ENCODE measurements at regions not wholly inside any gene's neighbourhood (a gene's known extent, or its start where the extent isn't known, plus 50 kb on each side); places are given as distances from the start of the nearest gene placed in this dataset.
"Not testable (repeated sequence)": the region's sequence is repeated elsewhere in the genome, so short reads cannot be mapped to it uniquely, and the experiment has no call there.

GRCh38 chr3:104032283-104032682 lies 1334.4 kb upstream of the ALCAM start:
- no peaks in the 10 kb centered on the region for H3K9me3 ChIP-seq (replicated peaks in 1 of 3)
- H3K4me3 ChIP-seq = no peak overlapping the region
- no peaks in the 10 kb centered on the region for H3K27me3 ChIP-seq
- H3K4me1 ChIP-seq (replicated peaks in 1 of 2) = no peaks in the 10 kb centered on the region
- intact Hi-C loops (cut with DNase I) = no loop called here
- DNase-seq = no peak
- H3K36me3 ChIP-seq (replicated peaks in 1 of 2) = no peaks in the 10 kb centered on the region
- no peak overlapping the region for H3K27ac ChIP-seq
- TF ChIP-seq CTCF (IDR thresholded peaks at IDR 0.05) = no peak
- no peak for TF ChIP-seq POLR2A (IDR thresholded peaks at IDR 0.05)

DNA sequence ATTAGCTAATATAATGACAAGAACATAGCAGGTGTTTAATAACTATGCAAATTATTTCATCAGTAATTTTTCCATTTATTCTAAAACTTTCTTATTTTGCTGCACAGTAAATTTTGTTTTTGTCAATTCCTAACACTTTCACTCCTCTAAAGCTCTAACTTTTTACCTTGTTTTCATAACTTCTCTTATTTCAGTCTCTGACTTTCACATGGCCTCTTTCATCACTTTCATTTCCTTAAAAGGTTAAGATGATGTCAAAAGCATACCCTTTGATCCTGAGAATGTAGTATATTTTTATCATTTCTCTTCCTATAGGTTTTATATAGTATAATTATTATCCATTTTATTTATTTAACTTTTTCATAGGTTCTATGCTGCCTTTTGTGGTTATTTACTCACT lies 1325.8 kb upstream of the ALCAM start:
- Histone ChIP-seq H3K36me3 (replicated peaks in 1 of 2) (no peaks in the 10 kb centered on the region), H3K9me3 (replicated peaks in 1 of 3) (no peaks in the 10 kb centered on the region), H3K27me3 (no peaks in the 10 kb centered on the region), H3K4me3 (no peak overlapping the region), H3K4me1 (replicated peaks in 1 of 2) (no peaks in the 10 kb centered on the region), H3K27ac (no peak overlapping the region)
- no peak for TF ChIP-seq CTCF (IDR thresholded peaks at IDR 0.05)
- TF ChIP-seq POLR2A (IDR thresholded peaks at IDR 0.05) = no peak
- intact Hi-C loops (cut with DNase I) = no loop called here
- no peak for DNase-seq

GRCh38 chr3:104043001-104043543 lies 1323.6 kb upstream of the ALCAM start:
- WGBS, 4 donors = 85 to 92% (median 89%) methylated on average over 5 of the region's 5 CpGs
- H3K36me3 ChIP-seq (replicated peaks in 1 of 2); H3K4me1 ChIP-seq (replicated peaks in 1 of 2); H3K27ac ChIP-seq; intact Hi-C loops (cut with DNase I); H3K9me3 ChIP-seq (replicated peaks in 1 of 3); H3K27me3 ChIP-seq; DNase-seq; H3K4me3 ChIP-seq: not testable (repeated sequence)

DNA sequence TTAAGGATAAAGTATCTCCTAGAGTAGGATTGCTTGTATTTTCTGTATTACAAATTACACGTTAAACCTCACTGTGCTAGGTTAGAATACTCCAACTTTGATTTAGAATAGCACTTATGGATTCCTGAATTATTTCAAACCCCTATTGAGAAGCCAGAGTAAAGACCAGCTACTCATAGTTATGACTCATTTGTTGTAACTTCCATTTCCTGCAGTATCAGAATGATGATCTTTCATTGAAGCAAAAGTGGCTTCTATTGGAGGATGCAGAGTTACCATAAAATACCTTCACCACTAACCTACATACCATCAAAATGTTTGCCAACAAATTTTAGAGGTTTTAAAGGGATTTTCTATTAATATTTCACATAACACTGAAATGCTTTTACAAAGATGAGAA lies 1322.7 kb upstream of the ALCAM start:
- Histone ChIP-seq H3K36me3 (replicated peaks in 1 of 2) (no peaks in the 10 kb centered on the region), H3K27me3 (no peaks in the 10 kb centered on the region), H3K4me1 (replicated peaks in 1 of 2) (no peaks in the 10 kb centered on the region), H3K27ac (no peak overlapping the region), H3K9me3 (replicated peaks in 1 of 3) (no peaks in the 10 kb centered on the region), H3K4me3 (no peak overlapping the region)
- TF ChIP-seq POLR2A (IDR thresholded peaks at IDR 0.05) = no peak
- no peak for TF ChIP-seq CTCF (IDR thresholded peaks at IDR 0.05)
- intact Hi-C loops (cut with DNase I) = no loop called here
- no peak for DNase-seq
- 64 to 80% (median 76%) methylated on average over 1 of the region's 1 CpG for WGBS, 4 donors

DNA sequence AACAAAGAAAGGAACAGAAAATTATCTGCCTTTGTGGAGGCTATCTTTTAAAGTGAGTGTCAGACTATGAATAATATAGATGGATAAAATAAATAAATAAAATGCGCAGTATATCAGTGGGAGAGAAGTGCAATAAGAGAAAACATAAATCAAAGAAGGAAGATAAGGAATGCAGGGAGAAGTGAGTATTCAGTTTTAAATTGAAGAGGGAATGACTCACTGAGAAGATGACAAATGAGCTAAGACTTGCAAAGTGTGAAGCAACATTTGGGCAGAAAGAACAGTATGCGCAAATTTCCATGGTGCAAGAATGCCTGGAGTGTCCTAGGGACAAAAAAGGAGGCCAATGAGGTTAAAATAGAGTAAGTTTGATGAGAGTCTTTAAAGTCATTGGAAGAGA lies 1300.1 kb upstream of the ALCAM start:
- no peak for DNase-seq
- Histone ChIP-seq H3K4me3 (no peak overlapping the region), H3K27ac (no peak overlapping the region), H3K9me3 (replicated peaks in 1 of 3) (peaks cover 0 to 7% (median 0%) of the 10 kb centered on the region in 3 donors), H3K36me3 (replicated peaks in 1 of 2) (no peaks in the 10 kb centered on the region), H3K27me3 (no peaks in the 10 kb centered on the region), H3K4me1 (replicated peaks in 1 of 2) (no peaks in the 10 kb centered on the region)
- 38 to 54% (median 45%) methylated on average over 2 of the region's 2 CpGs for WGBS, 4 donors
- intact Hi-C loops (cut with DNase I) = no loop called here
- no peak for TF ChIP-seq POLR2A (IDR thresholded peaks at IDR 0.05)
- no peak for TF ChIP-seq CTCF (IDR thresholded peaks at IDR 0.05)
